Mesodermal cell (in vitro differentiated cells): ENCODE measurements at regions not wholly inside any gene's neighbourhood (a gene's known extent, or its start where the extent isn't known, plus 50 kb on each side); places are given as distances from the start of the nearest gene placed in this dataset.
A peak's percentile ranks its signal among the peaks of the same experiment; 100 is the strongest.

Experiments used
- H3K27ac ChIP-seq: 2 replicates; pipeline ENCODE4 v1.7.0; 2013; ENCODE audit warnings: mild to moderate bottlenecking, low read depth, low read length, moderate library complexity; ENCODE audit not compliant: severe bottlenecking
- H3K36me3 ChIP-seq: 2 replicates; pipeline ENCODE4 v1.7.1; 2013; ENCODE audit warnings: mild to moderate bottlenecking, low read length, moderate library complexity; ENCODE audit not compliant: control insufficient read depth, insufficient read depth
- H3K4me1 ChIP-seq: one replicate; pipeline ENCODE4 v1.7.1; 2013; ENCODE audit warnings: mild to moderate bottlenecking, low read length; ENCODE audit not compliant: insufficient read depth, control insufficient read depth, poor library complexity, severe bottlenecking
- H3K4me3 ChIP-seq: 2 replicates; pipeline ENCODE4 v1.7.0; 2013; ENCODE audit warnings: low read length, control low read depth, mild to moderate bottlenecking; ENCODE audit not compliant: insufficient read depth, poor library complexity, severe bottlenecking; ENCODE audit errors: extremely low read depth
- H3K9me3 ChIP-seq: 2 replicates; pipeline ENCODE4 v1.7.1; 2013; ENCODE audit warnings: mild to moderate bottlenecking, low read length, moderate library complexity; ENCODE audit not compliant: control insufficient read depth
- WGBS, 2 experiments: methylation state at CpG; one replicate each; pipeline ENCODE4 v1.1.5; 2013; ENCODE audit warnings: missing lambda C conversion rate in 2 of 2; ENCODE audit not compliant: insufficient coverage in 2 of 2; 5-methylcytosine and 5-hydroxymethylcytosine counted together

DNA sequence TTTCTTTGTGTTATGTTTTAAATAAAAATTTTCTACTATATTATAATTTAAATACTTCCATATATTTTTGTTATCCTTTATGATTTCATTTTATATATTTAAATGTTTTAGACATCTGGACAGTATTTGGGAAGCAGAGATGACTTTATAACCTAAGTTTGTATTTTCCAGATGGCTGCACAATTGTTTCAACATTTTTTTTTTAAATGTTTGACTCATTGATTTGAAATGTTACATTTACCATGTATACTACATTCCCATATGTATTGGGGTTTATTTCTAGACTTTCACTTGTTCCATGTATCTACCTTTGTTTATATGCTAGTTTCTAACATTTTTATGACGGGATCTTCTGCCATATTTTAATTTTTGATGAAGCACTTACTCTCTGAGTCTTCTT, 766.5 kb downstream of the METTL15 start:
- Histone ChIP-seq H3K36me3 (no peaks in the 10 kb centered on the region), H3K4me3 (no peak overlapping the region), H3K9me3 (no peaks in the 10 kb centered on the region), H3K4me1 (no peaks in the 10 kb centered on the region), H3K27ac (no peak overlapping the region)
- WGBS, 2 experiments, result no CpG with 5 or more reads among the region's 1 CpG

- H3K4me3 ChIP-seq, result no peak overlapping the region
- H3K9me3 ChIP-seq, result no peaks in the 10 kb centered on the region
- H3K27ac ChIP-seq, result no peak overlapping the region
- no peaks in the 10 kb centered on the region for H3K4me1 ChIP-seq
- H3K36me3 ChIP-seq, result no peaks in the 10 kb centered on the region
- WGBS, 2 experiments, result 92% methylated on average over 1 of the region's 1 CpG; no CpG with 5 or more reads in 1 of the 2 experiments
Measured at GRCh38 chr11:28871090-28871489, 762.9 kb downstream of the METTL15 start.

- 71 to 83% methylated on average over 1 of the region's 2 CpGs for WGBS, 2 experiments
- peaks cover 14% of the 10 kb centered on the region for H3K4me1 ChIP-seq
- H3K9me3 ChIP-seq, result no peaks in the 10 kb centered on the region
- no peak overlapping the region for H3K4me3 ChIP-seq
- no peaks in the 10 kb centered on the region for H3K36me3 ChIP-seq
- no peak overlapping the region for H3K27ac ChIP-seq
Measured at GRCh38 chr11:28863422-28863821, 755.2 kb downstream of the METTL15 start.

GRCh38 chr11:28860893-28861292, 752.7 kb downstream of the METTL15 start:
- Histone ChIP-seq H3K4me3 (no peak overlapping the region), H3K4me1 (peaks cover 14% of the 10 kb centered on the region)

DNA sequence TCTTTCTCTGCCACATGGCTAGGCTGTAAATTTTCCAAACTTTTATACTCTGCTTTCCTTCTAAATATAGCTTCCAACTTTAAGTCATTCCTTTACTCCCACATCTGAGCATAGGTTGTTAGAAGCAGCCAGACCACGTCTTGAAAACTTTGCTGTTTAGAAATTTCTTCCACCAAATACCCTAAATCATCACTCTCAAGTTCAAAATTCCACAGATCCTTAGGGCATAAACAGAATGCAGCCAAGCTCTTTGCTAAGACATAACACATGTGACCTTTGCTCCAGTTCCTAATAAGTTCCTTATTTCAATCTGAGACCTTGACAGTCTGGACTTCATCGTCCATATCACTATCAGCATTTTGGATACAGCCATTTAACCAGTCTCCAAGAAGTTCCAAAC, 749.9 kb downstream of the METTL15 start:
- Histone ChIP-seq H3K27ac (no peak overlapping the region), H3K36me3 (no peaks in the 10 kb centered on the region), H3K4me3 (no peak overlapping the region), H3K4me1 (peaks cover 14% of the 10 kb centered on the region), H3K9me3 (no peaks in the 10 kb centered on the region)
- WGBS, 2 experiments, result 73 to 77% methylated on average over 2 of the region's 2 CpGs

More at GRCh38 chr11:28860893-28861292, 752.7 kb downstream of the METTL15 start:
- WGBS, 2 experiments, result no CpG with 5 or more reads among the region's 2 CpGs
- Histone ChIP-seq H3K9me3 (no peaks in the 10 kb centered on the region), H3K27ac (no peak overlapping the region), H3K36me3 (no peaks in the 10 kb centered on the region)

DNA sequence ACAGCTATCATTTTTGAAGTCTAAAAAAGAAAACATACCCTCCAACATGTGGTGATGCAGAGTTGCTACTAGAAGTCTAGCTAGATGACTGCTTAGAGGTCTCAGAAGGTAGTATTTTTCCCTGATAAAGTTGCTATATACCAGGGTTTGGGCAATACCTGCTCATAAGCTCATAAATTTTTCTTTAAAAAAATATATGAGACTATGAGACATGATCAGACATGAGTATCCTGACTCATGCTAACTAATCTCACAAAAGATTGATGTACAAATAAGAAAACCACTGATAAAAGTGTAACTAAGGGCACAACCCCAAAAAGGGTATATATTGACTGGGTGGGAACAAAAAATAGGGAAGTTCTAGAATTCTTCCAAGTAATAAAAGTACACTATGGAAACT, 740.9 kb downstream of the METTL15 start:
- H3K27ac ChIP-seq, result no peak overlapping the region
- no peaks in the 10 kb centered on the region for H3K4me1 ChIP-seq
- no peaks in the 10 kb centered on the region for H3K36me3 ChIP-seq

GRCh38 chr11:28842716-28843115, 734.5 kb downstream of the METTL15 start:
- WGBS, 2 experiments, result 75 to 100% methylated on average over 1 of the region's 1 CpG
- no peak overlapping the region for H3K27ac ChIP-seq

More for the DNA sequence above, 740.9 kb downstream of the METTL15 start:
- Histone ChIP-seq H3K9me3 (peaks cover 9% of the 10 kb centered on the region), H3K4me3 (no peak overlapping the region)

GRCh38 chr11:28838741-28839140, 730.6 kb downstream of the METTL15 start:
- Histone ChIP-seq H3K4me1 (peaks cover 32% of the 10 kb centered on the region), H3K27ac (no peak overlapping the region), H3K4me3 (no peak overlapping the region), H3K36me3 (no peaks in the 10 kb centered on the region), H3K9me3 (no peaks in the 10 kb centered on the region)
- no CpG with 5 or more reads among the region's 1 CpG for WGBS, 2 experiments

More at GRCh38 chr11:28842716-28843115, 734.5 kb downstream of the METTL15 start:
- Histone ChIP-seq H3K9me3 (no peaks in the 10 kb centered on the region), H3K4me3 (no peak overlapping the region), H3K4me1 (no peaks in the 10 kb centered on the region), H3K36me3 (no peaks in the 10 kb centered on the region)

DNA sequence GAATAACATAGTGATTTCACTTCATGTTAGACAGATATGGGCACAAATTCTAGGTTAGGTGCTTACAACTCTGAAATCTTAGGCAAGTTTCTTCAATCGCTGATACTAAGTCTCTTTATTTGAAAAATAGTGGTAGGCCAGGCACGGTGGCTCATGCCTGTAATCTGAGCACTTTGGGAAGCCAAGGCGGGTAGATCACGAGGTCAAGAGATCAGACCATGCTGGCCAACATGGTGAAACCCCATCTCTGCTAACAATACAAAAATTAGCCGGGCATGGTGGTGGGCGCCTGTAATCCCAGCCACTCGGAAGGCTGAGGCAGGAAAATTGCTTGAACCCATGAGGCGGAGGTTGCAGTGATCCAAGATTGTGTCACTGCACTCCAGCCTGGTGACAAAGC, 729.4 kb downstream of the METTL15 start:
- H3K4me3 ChIP-seq, result no peak overlapping the region
- WGBS, 2 experiments, result 82 to 93% methylated on average over 4 to 8 of the region's 8 CpGs
- no peaks in the 10 kb centered on the region for H3K9me3 ChIP-seq
- no peak overlapping the region for H3K27ac ChIP-seq
- peaks cover 33% of the 10 kb centered on the region for H3K4me1 ChIP-seq
- no peaks in the 10 kb centered on the region for H3K36me3 ChIP-seq

DNA sequence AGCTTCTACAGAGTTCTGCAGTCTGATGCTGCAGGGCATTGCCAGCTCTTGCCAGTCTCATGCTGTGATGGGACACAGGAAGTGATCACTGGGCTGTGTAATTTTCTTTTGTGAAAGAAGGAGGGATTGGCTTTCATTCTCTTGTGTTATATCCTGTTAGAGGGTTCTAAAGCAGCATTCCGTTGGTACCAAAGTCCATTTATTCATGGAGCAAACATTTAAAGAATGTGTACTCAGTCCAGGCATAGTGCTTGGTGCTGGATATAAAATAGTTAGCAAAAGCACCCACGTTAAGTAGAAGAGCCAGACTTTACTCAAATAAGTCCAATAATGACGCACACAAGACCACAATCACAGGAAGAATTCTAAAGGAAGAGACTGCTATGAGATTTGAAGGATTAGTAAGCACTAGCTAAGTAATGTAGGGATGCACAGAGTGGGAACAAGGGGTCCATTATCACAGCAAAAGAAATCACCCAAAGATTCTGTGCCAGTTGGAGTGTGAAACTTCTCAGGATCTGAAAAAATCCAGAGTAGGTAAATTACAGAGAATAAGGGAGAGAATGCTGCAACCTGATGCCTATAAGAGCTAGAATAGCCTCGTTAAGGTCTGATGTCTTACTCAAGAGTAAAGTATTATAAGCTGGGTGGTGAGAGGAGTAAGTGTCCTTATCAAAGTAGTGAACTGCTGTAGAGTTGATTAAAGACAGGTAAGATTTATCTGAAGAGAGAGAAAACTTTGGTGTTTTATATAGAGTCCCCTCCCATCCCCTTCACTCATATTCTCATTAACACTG, 728.3 kb downstream of the METTL15 start:
- Histone ChIP-seq H3K4me3 (no peak overlapping the region), H3K4me1 (peaks cover 33% of the 10 kb centered on the region), H3K27ac (peak overlapping the region; percentile 60), H3K9me3 (no peaks in the 10 kb centered on the region), H3K36me3 (no peaks in the 10 kb centered on the region)
- WGBS, 2 experiments, result 53 to 75% methylated on average over 1 to 2 of the region's 4 CpGs

DNA sequence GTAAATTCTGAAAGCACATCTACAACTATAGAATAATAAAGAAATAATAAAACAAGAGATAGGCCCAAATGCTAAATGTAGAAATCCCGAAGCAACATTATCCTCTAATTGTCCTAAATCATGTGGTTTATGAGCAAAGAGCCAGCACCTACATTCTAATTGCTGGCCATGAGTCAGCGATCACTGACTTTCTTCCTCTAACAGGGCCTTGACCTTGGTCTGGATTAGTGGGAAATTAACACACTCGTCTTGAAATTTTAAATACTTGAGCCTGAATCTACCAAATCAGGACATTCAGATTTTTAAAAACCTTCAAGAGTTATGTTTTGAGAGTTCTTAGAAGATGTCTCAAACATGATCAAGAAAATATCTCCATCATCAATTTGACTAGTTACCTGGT, 727.6 kb downstream of the METTL15 start:
- H3K36me3 ChIP-seq, result no peaks in the 10 kb centered on the region
- peaks cover 33% of the 10 kb centered on the region for H3K4me1 ChIP-seq
- WGBS, 2 experiments, result 100% methylated on average over 1 of the region's 3 CpGs; no CpG with 5 or more reads in 1 of the 2 experiments
- H3K4me3 ChIP-seq, result no peak overlapping the region
- H3K9me3 ChIP-seq, result no peaks in the 10 kb centered on the region
- peak overlapping the region; percentile 60 for H3K27ac ChIP-seq
